ENCODE measurements at regions not wholly inside any gene's neighbourhood (a gene's known extent, or its start where the extent isn't known, plus 50 kb on each side); places are given as distances from the start of the nearest gene placed in this dataset.

DNA sequence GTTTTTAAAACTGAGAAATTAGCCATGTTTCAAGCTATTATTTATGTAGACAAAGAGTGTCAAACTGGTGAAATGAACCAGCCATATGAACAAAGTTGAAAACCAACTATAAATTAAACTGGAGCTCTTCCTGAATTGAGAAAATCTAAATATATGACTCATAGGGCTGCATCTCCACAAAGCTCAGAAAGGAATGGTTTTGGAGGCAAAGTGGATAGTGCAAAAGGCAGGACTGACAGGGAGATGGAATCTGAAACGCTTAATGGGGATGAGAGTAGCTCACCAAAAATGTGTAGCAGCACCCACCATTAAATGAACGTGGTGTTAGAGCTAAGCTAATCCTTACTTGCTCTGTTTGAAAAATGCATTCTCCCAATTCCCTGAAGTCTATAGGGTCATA is 1066.0 kb downstream of the AGBL1 start:
- H2AFZ ChIP-seq (ENCODE audit: low read length), result no peak overlapping the region
- no peak for TF ChIP-seq ZNF713 (CRISPR knock-in tag; IDR thresholded peaks at IDR 0.05)
- TF ChIP-seq, protein P1, sequence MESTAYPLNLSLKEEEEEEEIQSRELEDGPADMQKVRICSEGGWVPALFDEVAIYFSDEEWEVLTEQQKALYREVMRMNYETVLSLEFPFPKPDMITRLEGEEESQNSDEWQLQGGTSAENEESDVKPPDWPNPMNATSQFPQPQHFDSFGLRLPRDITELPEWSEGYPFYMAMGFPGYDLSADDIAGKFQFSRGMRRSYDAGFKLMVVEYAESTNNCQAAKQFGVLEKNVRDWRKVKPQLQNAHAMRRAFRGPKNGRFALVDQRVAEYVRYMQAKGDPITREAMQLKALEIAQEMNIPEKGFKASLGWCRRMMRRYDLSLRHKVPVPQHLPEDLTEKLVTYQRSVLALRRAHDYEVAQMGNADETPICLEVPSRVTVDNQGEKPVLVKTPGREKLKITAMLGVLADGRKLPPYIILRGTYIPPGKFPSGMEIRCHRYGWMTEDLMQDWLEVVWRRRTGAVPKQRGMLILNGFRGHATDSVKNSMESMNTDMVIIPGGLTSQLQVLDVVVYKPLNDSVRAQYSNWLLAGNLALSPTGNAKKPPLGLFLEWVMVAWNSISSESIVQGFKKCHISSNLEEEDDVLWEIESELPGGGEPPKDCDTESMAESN (CRISPR knock-in tag; conservative IDR thresholded peaks at IDR 0.05), result no peak
- TF ChIP-seq TBX3 (IDR thresholded peaks at IDR 0.05; ENCODE audit: borderline replicate concordance), result no peak
- no peak for TF ChIP-seq MAFF (IDR thresholded peaks at IDR 0.05; ENCODE audit: low read depth, low read length)
- no peak for TF ChIP-seq SMAD3 (CRISPR knock-in tag; IDR thresholded peaks at IDR 0.05)
- TF ChIP-seq, protein P2, sequence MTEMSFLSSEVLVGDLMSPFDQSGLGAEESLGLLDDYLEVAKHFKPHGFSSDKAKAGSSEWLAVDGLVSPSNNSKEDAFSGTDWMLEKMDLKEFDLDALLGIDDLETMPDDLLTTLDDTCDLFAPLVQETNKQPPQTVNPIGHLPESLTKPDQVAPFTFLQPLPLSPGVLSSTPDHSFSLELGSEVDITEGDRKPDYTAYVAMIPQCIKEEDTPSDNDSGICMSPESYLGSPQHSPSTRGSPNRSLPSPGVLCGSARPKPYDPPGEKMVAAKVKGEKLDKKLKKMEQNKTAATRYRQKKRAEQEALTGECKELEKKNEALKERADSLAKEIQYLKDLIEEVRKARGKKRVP (CRISPR knock-in tag; IDR thresholded peaks at IDR 0.05), result no peak
- TF ChIP-seq KLF6 (CRISPR knock-in tag; IDR thresholded peaks at IDR 0.05), result no peak
- no peaks in the 10 kb centered on the region for H3K36me3 ChIP-seq (replicated peaks in 1 of 2; ENCODE audit: control insufficient read depth in 1 of 2, insufficient read depth in 2 of 2, low read length in 2 of 2)
- FAIRE-seq (no peak), ATAC-seq (no peak), DNase-seq (ENCODE audit: low spot score) (no peak)
- ChIA-PET POLR2A (no interaction called here), CTCF (ENCODE audit: low intra/inter-chr PET ratio, low total read pairs) (no interaction called here)
- no peak overlapping the region for H3K4me2 ChIP-seq (ENCODE audit: low read depth, low read length)
- intact Hi-C loops (cut with micrococcal nuclease; ENCODE audit: unreplicated experiment), result no loop called here
- no peaks in the 10 kb centered on the region for H3K79me2 ChIP-seq (ENCODE audit: insufficient read depth, low read length)
- no peaks in the 10 kb centered on the region for H3K27me3 ChIP-seq (ENCODE audit: control insufficient read depth in 1 of 2, insufficient read depth in 2 of 2, low read length in 2 of 2)
- in situ Hi-C loops (cut with HindIII; ENCODE audit: extremely low pct_ligation_motif_present, low pct_unique_long_range_greater_than_20kb), result no loop called here
- H3K9ac ChIP-seq (ENCODE audit: insufficient read depth, low read depth, low read length), result no peak overlapping the region
- no peak overlapping the region for H3K27ac ChIP-seq (ENCODE audit: extremely low read length, insufficient read depth, low read length)
- no peaks in the 10 kb centered on the region for H3K4me1 ChIP-seq (ENCODE audit: insufficient read depth, low read length)
- no peaks in the 10 kb centered on the region for H4K20me1 ChIP-seq (ENCODE audit: insufficient read depth, low read length)
- no TSS peak for BruUV-seq (replicated peaks)
- peaks cover 86% of the 10 kb centered on the region for H3K9me3 ChIP-seq (ENCODE audit: low read length)
- H3K4me3 ChIP-seq (replicated peaks in 1 of 3; ENCODE audit: insufficient read depth in 1 of 3, low read depth in 2 of 3, low read length in 3 of 3), result no peak overlapping the region
- WGBS (ENCODE audit: low lambda C conversion rate), result 11% methylated on average over 2 of the region's 2 CpGs

DNA sequence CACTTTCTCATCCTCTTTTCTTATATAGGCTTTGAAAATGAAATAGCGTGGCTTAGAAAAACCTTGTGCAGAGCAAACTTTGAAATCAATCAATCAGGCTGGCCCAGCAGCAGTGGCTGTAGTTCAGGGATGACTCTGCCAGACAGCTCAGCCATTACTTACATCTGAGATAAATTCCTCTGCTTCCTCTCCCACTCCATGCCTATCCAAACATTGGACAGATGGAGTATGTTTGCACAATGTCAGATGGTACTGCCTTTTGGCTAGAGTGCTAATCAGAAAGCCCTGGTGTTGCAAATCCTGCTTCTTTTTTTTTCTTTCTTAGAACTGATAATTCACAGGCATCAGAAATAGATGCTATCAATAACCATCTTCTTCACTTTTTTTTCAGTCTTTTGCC is 1065.1 kb downstream of the AGBL1 start:
- in situ Hi-C loops (cut with HindIII; ENCODE audit: extremely low pct_ligation_motif_present, low pct_unique_long_range_greater_than_20kb), result no loop called here
- ChIA-PET POLR2A (no interaction called here), CTCF (ENCODE audit: low intra/inter-chr PET ratio, low total read pairs) (no interaction called here)
- Histone ChIP-seq H3K9me3 (ENCODE audit: low read length) (peaks cover 84% of the 10 kb centered on the region), H3K27me3 (ENCODE audit: control insufficient read depth in 1 of 2, insufficient read depth in 2 of 2, low read length in 2 of 2) (no peaks in the 10 kb centered on the region), H3K79me2 (ENCODE audit: insufficient read depth, low read length) (no peaks in the 10 kb centered on the region), H3K4me1 (ENCODE audit: insufficient read depth, low read length) (no peaks in the 10 kb centered on the region), H3K36me3 (replicated peaks in 1 of 2; ENCODE audit: control insufficient read depth in 1 of 2, insufficient read depth in 2 of 2, low read length in 2 of 2) (no peaks in the 10 kb centered on the region), H4K20me1 (ENCODE audit: insufficient read depth, low read length) (no peaks in the 10 kb centered on the region), H3K4me2 (ENCODE audit: low read depth, low read length) (no peak overlapping the region), H3K9ac (ENCODE audit: insufficient read depth, low read depth, low read length) (no peak overlapping the region), H3K27ac (ENCODE audit: extremely low read length, insufficient read depth, low read length) (no peak overlapping the region), H2AFZ (ENCODE audit: low read length) (no peak overlapping the region), H3K4me3 (replicated peaks in 1 of 3; ENCODE audit: insufficient read depth in 1 of 3, low read depth in 2 of 3, low read length in 3 of 3) (no peak overlapping the region)
- BruUV-seq (replicated peaks), result no TSS peak
- DNase-seq (ENCODE audit: low spot score), result no peak
- TF ChIP-seq NR2C2 (CRISPR knock-in tag; IDR thresholded peaks at IDR 0.05; ENCODE audit: borderline replicate concordance), result no peak
- TF ChIP-seq TEAD2 (CRISPR knock-in tag; IDR thresholded peaks at IDR 0.05), result no peak
- TF ChIP-seq ZNF543 (CRISPR knock-in tag; IDR thresholded peaks at IDR 0.05), result no peak
- no peak for TF ChIP-seq ZNF883 (CRISPR knock-in tag; IDR thresholded peaks at IDR 0.05; ENCODE audit: not compliant biosample characterization)
- TF ChIP-seq, protein P3, sequence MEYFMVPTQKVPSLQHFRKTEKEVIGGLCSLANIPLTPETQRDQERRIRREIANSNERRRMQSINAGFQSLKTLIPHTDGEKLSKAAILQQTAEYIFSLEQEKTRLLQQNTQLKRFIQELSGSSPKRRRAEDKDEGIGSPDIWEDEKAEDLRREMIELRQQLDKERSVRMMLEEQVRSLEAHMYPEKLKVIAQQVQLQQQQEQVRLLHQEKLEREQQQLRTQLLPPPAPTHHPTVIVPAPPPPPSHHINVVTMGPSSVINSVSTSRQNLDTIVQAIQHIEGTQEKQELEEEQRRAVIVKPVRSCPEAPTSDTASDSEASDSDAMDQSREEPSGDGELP (IDR thresholded peaks at IDR 0.05; ENCODE audit: borderline replicate concordance, low read depth), result no peak
- TF ChIP-seq ARNT (IDR thresholded peaks at IDR 0.05), result no peak
- TF ChIP-seq KDM4B (CRISPR knock-in tag; IDR thresholded peaks at IDR 0.05), result no peak
- TF ChIP-seq, protein P4, sequence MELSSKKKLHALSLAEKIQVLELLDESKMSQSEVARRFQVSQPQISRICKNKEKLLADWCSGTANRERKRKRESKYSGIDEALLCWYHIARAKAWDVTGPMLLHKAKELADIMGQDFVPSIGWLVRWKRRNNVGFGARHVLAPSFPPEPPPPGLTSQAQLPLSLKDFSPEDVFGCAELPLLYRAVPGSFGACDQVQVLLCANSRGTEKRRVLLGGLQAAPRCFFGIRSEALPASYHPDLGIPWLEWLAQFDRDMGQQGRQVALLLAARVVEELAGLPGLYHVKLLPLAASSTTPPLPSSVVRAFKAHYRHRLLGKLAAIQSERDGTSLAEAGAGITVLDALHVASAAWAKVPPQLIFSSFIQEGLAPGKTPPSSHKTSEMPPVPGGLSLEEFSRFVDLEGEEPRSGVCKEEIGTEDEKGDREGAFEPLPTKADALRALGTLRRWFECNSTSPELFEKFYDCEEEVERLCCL (CRISPR knock-in tag; IDR thresholded peaks at IDR 0.05; ENCODE audit: borderline replicate concordance), result no peak
- WGBS (ENCODE audit: low lambda C conversion rate), result 0% methylated on average over 1 of the region's 1 CpG
- intact Hi-C loops (cut with micrococcal nuclease; ENCODE audit: unreplicated experiment), result no loop called here
- no peak for FAIRE-seq
- no peak for ATAC-seq

All from HepG2 (cell line).